ENCODE measurements at regions not wholly inside any gene's neighbourhood (a gene's known extent, or its start where the extent isn't known, plus 50 kb on each side); places are given as distances from the start of the nearest gene placed in this dataset.
"Not testable (repeated sequence)": the region's sequence is repeated elsewhere in the genome, so short reads cannot be mapped to it uniquely, and the experiment has no call there.

GRCh38 chr3:157589211-157589610, 86.0 kb upstream of the VEPH1 start:
- H3K4me1 Mint-ChIP-seq (ENCODE audit: low read depth), result no peaks in the 10 kb centered on the region
- no peak overlapping the region for H3K4me3 Mint-ChIP-seq
- peaks cover 11% of the 10 kb centered on the region for H3K27me3 Mint-ChIP-seq (ENCODE audit: low read depth)
- no peak overlapping the region for H3K27ac Mint-ChIP-seq
- no peaks in the 10 kb centered on the region for H3K36me3 Mint-ChIP-seq (ENCODE audit: low read depth)
- no peak for DNase-seq (ENCODE audit: low spot score)
- no peaks in the 10 kb centered on the region for H3K9me3 Mint-ChIP-seq

GRCh38 chr3:157588386-157589060, 85.3 kb upstream of the VEPH1 start:
- H3K9me3 Mint-ChIP-seq, result no peaks in the 10 kb centered on the region

GRCh38 chr3:157586293-157586692, 83.1 kb upstream of the VEPH1 start:
- no peaks in the 10 kb centered on the region for H3K4me1 Mint-ChIP-seq (ENCODE audit: low read depth)
- no peak overlapping the region for H3K4me3 Mint-ChIP-seq
- H3K27me3 Mint-ChIP-seq (ENCODE audit: low read depth), result peaks cover 9% of the 10 kb centered on the region
- H3K27ac Mint-ChIP-seq, result no peak overlapping the region
- H3K36me3 Mint-ChIP-seq (ENCODE audit: low read depth), result no peaks in the 10 kb centered on the region
- no peak for DNase-seq (ENCODE audit: low spot score)
- no peaks in the 10 kb centered on the region for H3K9me3 Mint-ChIP-seq

More at GRCh38 chr3:157588386-157589060, 85.3 kb upstream of the VEPH1 start:
- Mint-ChIP-seq H3K4me1 (ENCODE audit: low read depth) (no peaks in the 10 kb centered on the region), H3K4me3 (no peak overlapping the region), H3K27ac (no peak overlapping the region), H3K36me3 (ENCODE audit: low read depth) (no peaks in the 10 kb centered on the region), H3K27me3 (ENCODE audit: low read depth) (peaks cover 11% of the 10 kb centered on the region)
- no peak for DNase-seq (ENCODE audit: low spot score)

GRCh38 chr3:157585386-157585785, 82.2 kb upstream of the VEPH1 start:
- Mint-ChIP-seq H3K27me3 (ENCODE audit: low read depth) (peaks cover 9% of the 10 kb centered on the region), H3K4me1 (ENCODE audit: low read depth) (no peaks in the 10 kb centered on the region), H3K36me3 (ENCODE audit: low read depth) (no peaks in the 10 kb centered on the region), H3K9me3 (no peaks in the 10 kb centered on the region), H3K27ac (no peak overlapping the region), H3K4me3 (no peak overlapping the region)
- no peak for DNase-seq (ENCODE audit: low spot score)

GRCh38 chr3:157582637-157582973, 79.4 kb upstream of the VEPH1 start:
- H3K36me3 Mint-ChIP-seq (ENCODE audit: low read depth), result no peaks in the 10 kb centered on the region
- no peaks in the 10 kb centered on the region for H3K27me3 Mint-ChIP-seq (ENCODE audit: low read depth)
- H3K27ac Mint-ChIP-seq, result no peak overlapping the region
- no peaks in the 10 kb centered on the region for H3K4me1 Mint-ChIP-seq (ENCODE audit: low read depth)
- H3K4me3 Mint-ChIP-seq, result no peak overlapping the region
- no peaks in the 10 kb centered on the region for H3K9me3 Mint-ChIP-seq
- DNase-seq (ENCODE audit: low spot score), result no peak

- not testable (repeated sequence) for H3K4me1 Mint-ChIP-seq (ENCODE audit: low read depth); DNase-seq (ENCODE audit: low spot score); H3K27ac Mint-ChIP-seq; H3K36me3 Mint-ChIP-seq (ENCODE audit: low read depth); H3K4me3 Mint-ChIP-seq; H3K27me3 Mint-ChIP-seq (ENCODE audit: low read depth); H3K9me3 Mint-ChIP-seq
Observed at GRCh38 chr3:157581956-157582636, 78.9 kb upstream of the VEPH1 start.

GRCh38 chr3:157581371-157581770, 78.2 kb upstream of the VEPH1 start:
- Mint-ChIP-seq H3K27ac (no peak overlapping the region), H3K9me3 (no peaks in the 10 kb centered on the region), H3K27me3 (ENCODE audit: low read depth) (no peaks in the 10 kb centered on the region), H3K4me1 (ENCODE audit: low read depth) (no peaks in the 10 kb centered on the region), H3K4me3 (no peak overlapping the region), H3K36me3 (ENCODE audit: low read depth) (no peaks in the 10 kb centered on the region)
- DNase-seq (ENCODE audit: low spot score), result no peak

- DNase-seq (ENCODE audit: low spot score), result no peak
- no peaks in the 10 kb centered on the region for H3K36me3 Mint-ChIP-seq (ENCODE audit: low read depth)
- H3K9me3 Mint-ChIP-seq, result no peaks in the 10 kb centered on the region
- H3K27ac Mint-ChIP-seq, result no peak overlapping the region
- no peak overlapping the region for H3K4me3 Mint-ChIP-seq
- peaks cover 7% of the 10 kb centered on the region for H3K4me1 Mint-ChIP-seq (ENCODE audit: low read depth)
- H3K27me3 Mint-ChIP-seq (ENCODE audit: low read depth), result no peaks in the 10 kb centered on the region
Observed at GRCh38 chr3:157578181-157578580, 75.0 kb upstream of the VEPH1 start.

- peaks cover 3% of the 10 kb centered on the region for H3K27me3 Mint-ChIP-seq (ENCODE audit: low read depth)
- no peaks in the 10 kb centered on the region for H3K36me3 Mint-ChIP-seq (ENCODE audit: low read depth)
- DNase-seq (ENCODE audit: low spot score), result no peak
- no peaks in the 10 kb centered on the region for H3K9me3 Mint-ChIP-seq
- no peak overlapping the region for H3K27ac Mint-ChIP-seq
- H3K4me1 Mint-ChIP-seq (ENCODE audit: low read depth), result peaks cover 7% of the 10 kb centered on the region
- H3K4me3 Mint-ChIP-seq, result no peak overlapping the region
Observed at GRCh38 chr3:157574531-157574930, 71.3 kb upstream of the VEPH1 start.

GRCh38 chr3:157573780-157574378, 70.7 kb upstream of the VEPH1 start:
- Mint-ChIP-seq H3K4me1 (ENCODE audit: low read depth) (peaks cover 7% of the 10 kb centered on the region), H3K9me3 (no peaks in the 10 kb centered on the region), H3K4me3 (no peak overlapping the region), H3K27ac (no peak overlapping the region), H3K36me3 (ENCODE audit: low read depth) (no peaks in the 10 kb centered on the region), H3K27me3 (ENCODE audit: low read depth) (peaks cover 3% of the 10 kb centered on the region)
- DNase-seq (ENCODE audit: low spot score), result no peak

- no peak for DNase-seq (ENCODE audit: low spot score)
- Mint-ChIP-seq H3K36me3 (ENCODE audit: low read depth) (no peaks in the 10 kb centered on the region), H3K27ac (no peak overlapping the region), H3K27me3 (ENCODE audit: low read depth) (peaks cover 3% of the 10 kb centered on the region), H3K4me1 (ENCODE audit: low read depth) (peaks cover 7% of the 10 kb centered on the region), H3K9me3 (no peaks in the 10 kb centered on the region), H3K4me3 (no peak overlapping the region)
Observed at GRCh38 chr3:157573281-157573680, 70.1 kb upstream of the VEPH1 start.

- no peaks in the 10 kb centered on the region for H3K9me3 Mint-ChIP-seq
- peaks cover 3% of the 10 kb centered on the region for H3K27me3 Mint-ChIP-seq (ENCODE audit: low read depth)
- no peaks in the 10 kb centered on the region for H3K36me3 Mint-ChIP-seq (ENCODE audit: low read depth)
- no peak overlapping the region for H3K27ac Mint-ChIP-seq
- H3K4me3 Mint-ChIP-seq, result no peak overlapping the region
- DNase-seq (ENCODE audit: low spot score), result no peak
- peaks cover 7% of the 10 kb centered on the region for H3K4me1 Mint-ChIP-seq (ENCODE audit: low read depth)
Observed at GRCh38 chr3:157572559-157573270, 69.5 kb upstream of the VEPH1 start.

- Mint-ChIP-seq H3K27me3 (ENCODE audit: low read depth) (peaks cover 12% of the 10 kb centered on the region), H3K27ac (no peak overlapping the region), H3K36me3 (ENCODE audit: low read depth) (no peaks in the 10 kb centered on the region), H3K9me3 (no peaks in the 10 kb centered on the region), H3K4me1 (ENCODE audit: low read depth) (no peaks in the 10 kb centered on the region), H3K4me3 (no peak overlapping the region)
- DNase-seq (ENCODE audit: low spot score), result no peak
Observed at GRCh38 chr3:157566596-157566995, 63.4 kb upstream of the VEPH1 start.

- DNase-seq (ENCODE audit: low spot score), result no peak
- Mint-ChIP-seq H3K27me3 (ENCODE audit: low read depth) (peaks cover 10% of the 10 kb centered on the region), H3K4me1 (ENCODE audit: low read depth) (no peaks in the 10 kb centered on the region), H3K9me3 (no peaks in the 10 kb centered on the region), H3K4me3 (no peak overlapping the region), H3K27ac (no peak overlapping the region), H3K36me3 (ENCODE audit: low read depth) (no peaks in the 10 kb centered on the region)
Observed at GRCh38 chr3:157559401-157559800, 56.2 kb upstream of the VEPH1 start.

Measured in T-helper 2 cell treated with Interferon-gamma antibody and Interleukin-4, amounts not matched to agents 5 μg/mL and 100 μg/mL, for 36 hours (primary cell).